GM19463 (cell line): ENCODE measurements at regions not wholly inside any gene's neighbourhood (a gene's known extent, or its start where the extent isn't known, plus 50 kb on each side); places are given as distances from the start of the nearest gene placed in this dataset.

Experiments used
- ATAC-seq: cut with Tn5 transposase; IDR thresholded peaks from one replicate; pipeline ENCODE4 v1.9.1; 2021; ENCODE audit warnings: mild to moderate bottlenecking, moderate library complexity; ENCODE audit not compliant: unreplicated experiment

GRCh38 chr11:122453586-122453985 is 201.9 kb upstream of the UBASH3B start:
- ATAC-seq, result no peak

GRCh38 chr11:122451911-122452310 is 203.6 kb upstream of the UBASH3B start:
- no peak for ATAC-seq

GRCh38 chr11:122441666-122442035 is 213.9 kb upstream of the UBASH3B start:
- no peak for ATAC-seq

GRCh38 chr11:122440811-122441665 is 214.5 kb upstream of the UBASH3B start:
- no peak for ATAC-seq

GRCh38 chr11:122439866-122440810 is 215.4 kb upstream of the UBASH3B start:
- ATAC-seq, result no peak

GRCh38 chr11:122436188-122436555 is 219.3 kb upstream of the UBASH3B start:
- no peak for ATAC-seq

GRCh38 chr11:122435540-122436187 is 219.9 kb upstream of the UBASH3B start:
- ATAC-seq, result no peak

- ATAC-seq, result no peak
Measured at GRCh38 chr11:122434786-122435185, 220.7 kb upstream of the UBASH3B start.

- ATAC-seq, result no peak
Measured at GRCh38 chr11:122430490-122430889, 225.0 kb upstream of the UBASH3B start.

- no peak for ATAC-seq
Measured at GRCh38 chr11:122426073-122426472, 229.4 kb upstream of the UBASH3B start.

GRCh38 chr11:122424636-122425035 is 230.9 kb upstream of the UBASH3B start:
- ATAC-seq, result no peak

GRCh38 chr11:122423886-122424285 is 231.6 kb upstream of the UBASH3B start:
- ATAC-seq, result no peak

- no peak for ATAC-seq
Measured at GRCh38 chr11:122423273-122423672, 232.2 kb upstream of the UBASH3B start.

- ATAC-seq, result no peak
Measured at GRCh38 chr11:122422682-122423081, 232.8 kb upstream of the UBASH3B start.

- no peak for ATAC-seq
Measured at GRCh38 chr11:122421702-122422101, 233.8 kb upstream of the UBASH3B start.

GRCh38 chr11:122418032-122418431 is 237.5 kb upstream of the UBASH3B start:
- ATAC-seq, result no peak

- no peak for ATAC-seq
Measured at GRCh38 chr11:122414406-122415018, 241.0 kb upstream of the UBASH3B start.

- no peak for ATAC-seq
Measured at GRCh38 chr11:122413677-122414076, 241.8 kb upstream of the UBASH3B start.

- ATAC-seq, result no peak
Measured at GRCh38 chr11:122412581-122412980, 242.9 kb upstream of the UBASH3B start.

- no peak for ATAC-seq
Measured at GRCh38 chr11:122406466-122406865, 249.1 kb upstream of the UBASH3B start.
